ENCODE measurements at regions not wholly inside any gene's neighbourhood (a gene's known extent, or its start where the extent isn't known, plus 50 kb on each side); places are given as distances from the start of the nearest gene placed in this dataset.
"Not testable (repeated sequence)": the region's sequence is repeated elsewhere in the genome, so short reads cannot be mapped to it uniquely, and the experiment has no call there.

GRCh38 chr12:129994634-129995033 lies 90.8 kb upstream of the TMEM132D start:
- H3K27me3 ChIP-seq (ENCODE audit: insufficient read depth, low read depth, severe bottlenecking): no peaks in the 10 kb centered on the region
- no peak for TF ChIP-seq CTCF (IDR thresholded peaks at IDR 0.05; ENCODE audit: low read depth, low read length)
- H3K27ac ChIP-seq: no peak overlapping the region
- H3K36me3 ChIP-seq: no peaks in the 10 kb centered on the region
- H3K9me3 ChIP-seq (ENCODE audit: severe bottlenecking): peaks cover 4% of the 10 kb centered on the region
- no peak for DNase-seq
- H3K4me3 ChIP-seq (ENCODE audit: low read depth, low read length): no peak overlapping the region

GRCh38 chr12:129997239-129997638 lies 93.4 kb upstream of the TMEM132D start:
- DNase-seq: no peak
- no peak for TF ChIP-seq CTCF (IDR thresholded peaks at IDR 0.05; ENCODE audit: low read depth, low read length)
- H3K27ac ChIP-seq: no peak overlapping the region
- peaks cover 4% of the 10 kb centered on the region for H3K9me3 ChIP-seq (ENCODE audit: severe bottlenecking)
- H3K4me3 ChIP-seq (ENCODE audit: low read depth, low read length): no peak overlapping the region
- H3K36me3 ChIP-seq: no peaks in the 10 kb centered on the region
- no peaks in the 10 kb centered on the region for H3K27me3 ChIP-seq (ENCODE audit: insufficient read depth, low read depth, severe bottlenecking)

DNA sequence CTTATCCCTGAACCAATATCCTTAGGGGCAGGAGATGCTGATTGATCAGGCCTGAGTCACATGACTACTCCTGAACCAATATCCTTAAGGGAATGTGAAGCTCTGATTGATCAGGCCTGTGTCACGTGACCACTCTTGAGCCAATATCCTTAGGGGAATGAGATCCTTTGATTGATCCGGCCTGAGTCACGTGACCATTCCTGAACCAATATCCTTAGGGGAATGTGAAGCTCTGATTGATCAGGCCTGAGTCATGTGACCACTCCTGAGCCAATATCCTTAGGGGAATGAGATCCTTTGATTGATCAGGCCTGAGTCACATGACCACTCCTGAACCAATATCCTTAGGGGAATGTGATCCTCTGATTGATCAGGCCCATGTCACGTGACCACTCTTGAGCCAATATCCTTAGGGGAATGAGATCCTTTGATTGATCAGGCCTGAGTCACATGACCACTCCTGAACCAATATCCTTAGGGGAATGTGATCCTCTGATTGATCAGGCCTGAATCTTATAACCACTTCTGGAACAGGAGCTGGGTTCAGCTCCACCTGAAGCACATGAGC lies 100.6 kb upstream of the TMEM132D start:
- H3K9me3 ChIP-seq (ENCODE audit: severe bottlenecking); H3K36me3 ChIP-seq; DNase-seq; H3K27ac ChIP-seq; H3K27me3 ChIP-seq (ENCODE audit: insufficient read depth, low read depth, severe bottlenecking); H3K4me3 ChIP-seq (ENCODE audit: low read depth, low read length): not testable (repeated sequence)

GRCh38 chr12:130007771-130008170 lies 103.9 kb upstream of the TMEM132D start:
- no peaks in the 10 kb centered on the region for H3K36me3 ChIP-seq
- no peak for DNase-seq
- no peak for TF ChIP-seq CTCF (IDR thresholded peaks at IDR 0.05; ENCODE audit: low read depth, low read length)
- H3K27ac ChIP-seq: no peak overlapping the region
- H3K27me3 ChIP-seq (ENCODE audit: insufficient read depth, low read depth, severe bottlenecking): no peaks in the 10 kb centered on the region
- no peaks in the 10 kb centered on the region for H3K9me3 ChIP-seq (ENCODE audit: severe bottlenecking)
- no peak overlapping the region for H3K4me3 ChIP-seq (ENCODE audit: low read depth, low read length)

GRCh38 chr12:130008241-130008640 lies 104.4 kb upstream of the TMEM132D start:
- Histone ChIP-seq H3K27ac (no peak overlapping the region), H3K9me3 (ENCODE audit: severe bottlenecking) (no peaks in the 10 kb centered on the region), H3K27me3 (ENCODE audit: insufficient read depth, low read depth, severe bottlenecking) (no peaks in the 10 kb centered on the region), H3K4me3 (ENCODE audit: low read depth, low read length) (no peak overlapping the region), H3K36me3 (no peaks in the 10 kb centered on the region)
- no peak for TF ChIP-seq CTCF (IDR thresholded peaks at IDR 0.05; ENCODE audit: low read depth, low read length)
- DNase-seq: no peak

DNA sequence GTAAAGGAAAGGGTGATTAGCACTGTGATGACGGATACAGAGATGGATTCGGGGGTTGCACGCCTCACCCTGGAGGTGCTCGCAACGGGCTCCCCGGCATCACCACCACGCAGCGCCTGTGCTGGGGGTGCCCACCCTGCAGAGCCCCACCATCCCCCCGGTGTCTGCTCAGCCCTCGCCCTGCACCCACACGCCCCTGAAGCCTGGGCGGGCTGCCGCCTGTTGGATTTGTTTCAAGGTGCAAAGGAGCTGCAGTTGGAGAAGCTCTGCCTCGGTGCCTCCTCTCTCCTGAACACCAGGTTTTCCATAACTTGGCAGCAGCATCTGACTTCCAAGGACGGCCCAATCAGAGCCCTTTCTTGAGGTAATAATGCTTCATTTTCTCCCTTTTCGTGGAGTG lies 106.1 kb upstream of the TMEM132D start:
- H3K9me3 ChIP-seq (ENCODE audit: severe bottlenecking): no peaks in the 10 kb centered on the region
- no peak overlapping the region for H3K4me3 ChIP-seq (ENCODE audit: low read depth, low read length)
- no peak overlapping the region for H3K27ac ChIP-seq
- H3K36me3 ChIP-seq: no peaks in the 10 kb centered on the region
- no peak for TF ChIP-seq CTCF (IDR thresholded peaks at IDR 0.05; ENCODE audit: low read depth, low read length)
- peaks cover 2% of the 10 kb centered on the region for H3K27me3 ChIP-seq (ENCODE audit: insufficient read depth, low read depth, severe bottlenecking)
- no peak for DNase-seq

Data from WERI-Rb-1 (cell line).